Motor neuron (in vitro differentiated cells): ENCODE measurements at regions not wholly inside any gene's neighbourhood (a gene's known extent, or its start where the extent isn't known, plus 50 kb on each side); places are given as distances from the start of the nearest gene placed in this dataset.
A peak's percentile ranks its signal among the peaks of the same experiment; 100 is the strongest.
"Not testable (repeated sequence)": the region's sequence is repeated elsewhere in the genome, so short reads cannot be mapped to it uniquely, and the experiment has no call there.

Experiments used
- ATAC-seq, 8 experiments: fragments of 200-7000 bp; cut with Tn5 transposase; replicated peaks in 6 of 8; 2 replicates each; pipeline ENCODE4 v1.8.0; 2021; ENCODE audit warnings: mild to moderate bottlenecking in 8 of 8, moderate library complexity in 8 of 8
- H3K27ac ChIP-seq, 2 donors: fragments of 250-450 bp; sonication (Bioruptor Pico); 2 replicates each; pipeline ENCODE4 v1.9.0; 2021; ENCODE audit warnings: antibody characterized with exemption in 2 of 2, mild to moderate bottlenecking in 2 of 2, moderate library complexity in 1 of 2
- H3K4me1 ChIP-seq, 2 donors: fragments of 250-450 bp; sonication (Bioruptor Pico); replicated peaks in 1 of 2; 2 replicates each; pipeline ENCODE4 v1.6.1; 2021; ENCODE audit warnings: antibody characterized with exemption in 2 of 2, mild to moderate bottlenecking in 2 of 2, moderate library complexity in 1 of 2
- H3K4me3 ChIP-seq, 5 donors: fragments of 250-450 bp; sonication (Bioruptor Pico); 2 replicates each; pipeline ENCODE4 v1.9.0; 2021; ENCODE audit warnings: antibody characterized with exemption in 5 of 5, mild to moderate bottlenecking in 5 of 5, moderate library complexity in 4 of 5
- WGBS, 10 experiments: fragments of 450-650 bp; shearing (Covaris generic); methylation state at CpG; one replicate each; pipeline ENCODE4 v1.0.0; 2022; 5-methylcytosine and 5-hydroxymethylcytosine counted together
- in situ Hi-C, 9 experiments: fragments of 400-800 bp; cut with MboI; loops; one replicate each; pipeline ENCODE4 v1.15.0; 2021; ENCODE audit warnings: low sequenced_read_pairs in 9 of 9, low pct_unique_long_range_greater_than_20kb in 2 of 9; ENCODE audit not compliant: unreplicated experiment in 9 of 9

- no peak for ATAC-seq
- Histone ChIP-seq H3K4me1 (no peaks in the 10 kb centered on the region), H3K4me3 (no peak overlapping the region), H3K27ac (no peak overlapping the region)
- WGBS, 10 experiments, result 0 to 92% (median 64%) methylated on average over 2 to 8 of the region's 15 CpGs; no CpG with 5 or more reads in 1 of the 10 experiments
- in situ Hi-C loops, result no loop called here
Measured at GRCh38 chr2:239661334-239662312, 260.8 kb upstream of the HDAC4 start.

- Histone ChIP-seq H3K4me1 (no peaks in the 10 kb centered on the region), H3K4me3 (no peak overlapping the region), H3K27ac (no peak overlapping the region)
- 3 to 97% (median 59%) methylated on average over 1 to 19 of the region's 24 CpGs for WGBS, 10 experiments
- in situ Hi-C loops, result no loop called here
- no peak for ATAC-seq
Measured at GRCh38 chr2:239660390-239661230, 259.8 kb upstream of the HDAC4 start.

GRCh38 chr2:239657992-239658391, 257.2 kb upstream of the HDAC4 start:
- in situ Hi-C loops, result no loop called here
- H3K27ac ChIP-seq, result no peak overlapping the region
- WGBS, 10 experiments, result 78 to 100% (median 80%) methylated on average over 1 of the region's 6 CpGs; no CpG with 5 or more reads in 7 of the 10 experiments
- no peak for ATAC-seq
- H3K4me1 ChIP-seq, result peaks cover 4 to 8% of the 10 kb centered on the region in 2 donors
- no peak overlapping the region for H3K4me3 ChIP-seq

GRCh38 chr2:239657236-239657635, 256.4 kb upstream of the HDAC4 start:
- Histone ChIP-seq H3K27ac (no peak overlapping the region), H3K4me3 (no peak overlapping the region), H3K4me1 (peaks cover 4 to 8% of the 10 kb centered on the region in 2 donors)
- ATAC-seq, result no peak
- WGBS, 10 experiments, result 24 to 100% (median 74%) methylated on average over 2 of the region's 2 CpGs
- in situ Hi-C loops, result no loop called here

- no peak overlapping the region for H3K27ac ChIP-seq
- ATAC-seq, result peak in 1 of 8 experiments; percentile 16
- H3K4me1 ChIP-seq, result peaks cover 4 to 8% of the 10 kb centered on the region in 2 donors
- no peak overlapping the region for H3K4me3 ChIP-seq
- in situ Hi-C loops, result no loop called here
- WGBS, 10 experiments, result 17 to 90% (median 75%) methylated on average over 1 to 4 of the region's 4 CpGs; no CpG with 5 or more reads in 3 of the 10 experiments
Measured at GRCh38 chr2:239654266-239654665, 253.4 kb upstream of the HDAC4 start.

GRCh38 chr2:239651859-239652258, 251.0 kb upstream of the HDAC4 start:
- Histone ChIP-seq H3K27ac (no peak overlapping the region), H3K4me1 (peaks cover 4 to 8% of the 10 kb centered on the region in 2 donors), H3K4me3 (no peak overlapping the region)
- ATAC-seq, result no peak
- 27 to 100% (median 66%) methylated on average over 1 to 6 of the region's 6 CpGs for WGBS, 10 experiments
- in situ Hi-C loops, result no loop called here

GRCh38 chr2:239650674-239651073, 249.9 kb upstream of the HDAC4 start:
- Histone ChIP-seq H3K27ac (no peak overlapping the region), H3K4me1 (peaks cover 4 to 8% of the 10 kb centered on the region in 2 donors), H3K4me3 (no peak overlapping the region)
- no peak for ATAC-seq
- 5 to 100% (median 69%) methylated on average over 1 to 3 of the region's 3 CpGs for WGBS, 10 experiments
- in situ Hi-C loops, result no loop called here

- Histone ChIP-seq H3K4me1 (peaks cover 3 to 4% of the 10 kb centered on the region in 2 donors), H3K27ac (no peak overlapping the region), H3K4me3 (no peak overlapping the region)
- WGBS, 10 experiments, result 4 to 87% (median 69%) methylated on average over 1 to 3 of the region's 3 CpGs
- ATAC-seq, result no peak
- in situ Hi-C loops, result no loop called here
Measured at GRCh38 chr2:239649309-239649708, 248.5 kb upstream of the HDAC4 start.

GRCh38 chr2:239648607-239649006, 247.8 kb upstream of the HDAC4 start:
- no peak overlapping the region for H3K4me3 ChIP-seq
- no peak for ATAC-seq
- 42 to 80% (median 71%) methylated on average over 1 to 2 of the region's 2 CpGs; no CpG with 5 or more reads in 7 of the 10 experiments for WGBS, 10 experiments

GRCh38 chr2:239647052-239647819, 246.4 kb upstream of the HDAC4 start:
- WGBS, 10 experiments, result 11 to 100% (median 67%) methylated on average over 1 to 9 of the region's 9 CpGs
- no peak for ATAC-seq

More at GRCh38 chr2:239648607-239649006, 247.8 kb upstream of the HDAC4 start:
- Histone ChIP-seq H3K4me1 (no peaks in the 10 kb centered on the region), H3K27ac (no peak overlapping the region)
- in situ Hi-C loops, result no loop called here

GRCh38 chr2:239646184-239646583, 245.4 kb upstream of the HDAC4 start:
- Histone ChIP-seq H3K4me1 (no peaks in the 10 kb centered on the region), H3K4me3 (no peak overlapping the region), H3K27ac (no peak overlapping the region)
- in situ Hi-C loops, result no loop called here
- WGBS, 10 experiments, result 25 to 89% (median 71%) methylated on average over 3 to 12 of the region's 14 CpGs; no CpG with 5 or more reads in 4 of the 10 experiments
- ATAC-seq, result no peak

More at GRCh38 chr2:239647052-239647819, 246.4 kb upstream of the HDAC4 start:
- Histone ChIP-seq H3K4me1 (no peaks in the 10 kb centered on the region), H3K27ac (no peak overlapping the region), H3K4me3 (no peak overlapping the region)
- in situ Hi-C loops, result no loop called here

GRCh38 chr2:239644594-239644993, 243.8 kb upstream of the HDAC4 start:
- H3K4me1 ChIP-seq, H3K4me3 ChIP-seq, ATAC-seq, H3K27ac ChIP-seq, in situ Hi-C loops: not testable (repeated sequence)
- WGBS, 10 experiments, result no CpG with 5 or more reads among the region's 25 CpGs
